Stimulated activated CD4-positive, alpha-beta T cell treated with anti-CD3 and anti-CD28 coated beads, Interleukin-12 subunit alpha, Interleukin-12 subunit beta, amount 100 ng/mL, for 4 hours (primary cell): ENCODE measurements at regions not wholly inside any gene's neighbourhood (a gene's known extent, or its start where the extent isn't known, plus 50 kb on each side); places are given as distances from the start of the nearest gene placed in this dataset.
"Not testable (repeated sequence)": the region's sequence is repeated elsewhere in the genome, so short reads cannot be mapped to it uniquely, and the experiment has no call there.

Source experiments
- DNase-seq: peaks from one replicate; pipeline ENCODE4 v3.0.0-alpha.2; 2020

- DNase-seq = no peak
Measured at GRCh38 chr20:56890011-56890410, 260.9 kb downstream of the TFAP2C start.

GRCh38 chr20:56893226-56893917 lies 264.3 kb downstream of the TFAP2C start:
- DNase-seq = no peak

- no peak for DNase-seq
Measured at GRCh38 chr20:56896447-56896846, 267.3 kb downstream of the TFAP2C start.

- DNase-seq = no peak
Measured at GRCh38 chr20:56897318-56897957, 268.3 kb downstream of the TFAP2C start.

GRCh38 chr20:56897958-56898349 lies 268.8 kb downstream of the TFAP2C start:
- no peak for DNase-seq

- no peak for DNase-seq
Measured at GRCh38 chr20:56899506-56899905, 270.4 kb downstream of the TFAP2C start.

GRCh38 chr20:56900252-56900651 lies 271.1 kb downstream of the TFAP2C start:
- no peak for DNase-seq

GRCh38 chr20:56903421-56903820 lies 274.3 kb downstream of the TFAP2C start:
- DNase-seq = no peak

- no peak for DNase-seq
Measured at GRCh38 chr20:56903858-56904257, 274.8 kb downstream of the TFAP2C start.

GRCh38 chr20:56909918-56910714 lies 281.0 kb downstream of the TFAP2C start:
- DNase-seq = no peak

- no peak for DNase-seq
Measured at GRCh38 chr20:56911946-56912345, 282.8 kb downstream of the TFAP2C start.

GRCh38 chr20:56914532-56914931 lies 285.4 kb downstream of the TFAP2C start:
- DNase-seq = no peak

- DNase-seq = no peak
Measured at GRCh38 chr20:56916345-56916622, 287.2 kb downstream of the TFAP2C start.

GRCh38 chr20:56920041-56920440 lies 290.9 kb downstream of the TFAP2C start:
- not testable (repeated sequence) for DNase-seq

- DNase-seq = no peak
Measured at GRCh38 chr20:56922497-56922896, 293.4 kb downstream of the TFAP2C start.

- DNase-seq = no peak
Measured at GRCh38 chr20:56924292-56925081, 295.4 kb downstream of the TFAP2C start.

GRCh38 chr20:56925082-56925830 lies 296.1 kb downstream of the TFAP2C start:
- no peak for DNase-seq

- DNase-seq = no peak
Measured at GRCh38 chr20:56925831-56926170, 296.7 kb downstream of the TFAP2C start.

- no peak for DNase-seq
Measured at GRCh38 chr20:56926501-56926900, 297.4 kb downstream of the TFAP2C start.

- no peak for DNase-seq
Measured at GRCh38 chr20:56927127-56927526, 298.0 kb downstream of the TFAP2C start.

GRCh38 chr20:56928007-56928406 lies 298.9 kb downstream of the TFAP2C start:
- no peak for DNase-seq

GRCh38 chr20:56929606-56930005 lies 300.5 kb downstream of the TFAP2C start:
- DNase-seq = no peak

- no peak for DNase-seq
Measured at GRCh38 chr20:56930876-56931275, 301.8 kb downstream of the TFAP2C start.
